GM06990 (cell line): ENCODE measurements at regions not wholly inside any gene's neighbourhood (a gene's known extent, or its start where the extent isn't known, plus 50 kb on each side); places are given as distances from the start of the nearest gene placed in this dataset.

Experiments used
- DNase-seq: peaks from one replicate; pipeline ENCODE4 v3.0.0-alpha.2; 2011; ENCODE audit not compliant: insufficient read length; ENCODE audit errors: extremely low read depth
- H3K27me3 ChIP-seq: replicated peaks from 2 replicates; pipeline ENCODE4 v1.6.0; 2011; ENCODE audit warnings: low read length; ENCODE audit not compliant: control insufficient read depth, insufficient read depth
- H3K36me3 ChIP-seq: 2 replicates; pipeline ENCODE4 v1.5.1; 2011; ENCODE audit warnings: low read length; ENCODE audit not compliant: control insufficient read depth, insufficient read depth
- H3K4me3 ChIP-seq: replicated peaks from 2 replicates; pipeline ENCODE4 v1.5.1; 2011; ENCODE audit warnings: low read depth, mild to moderate bottlenecking, control low read depth, low read length
- CTCF ChIP-seq: IDR thresholded peaks from 2 replicates; pipeline ENCODE4 v1.5.1; 2011; ENCODE audit warnings: low read length, control low read depth, mild to moderate bottlenecking, inconsistent platforms; ENCODE audit not compliant: insufficient read depth, poor library complexity, severe bottlenecking

- Histone ChIP-seq H3K27me3 (no peaks in the 10 kb centered on the region), H3K36me3 (no peaks in the 10 kb centered on the region), H3K4me3 (no peak overlapping the region)
- DNase-seq, result no peak
- no peak for TF ChIP-seq CTCF
These were observed 283.3 kb downstream of the DUSP10 start for GRCh38 chr1:221458447-221459156.

GRCh38 chr1:221459558-221459957 lies 282.3 kb downstream of the DUSP10 start:
- Histone ChIP-seq H3K4me3 (no peak overlapping the region), H3K36me3 (no peaks in the 10 kb centered on the region), H3K27me3 (no peaks in the 10 kb centered on the region)
- no peak for TF ChIP-seq CTCF
- no peak for DNase-seq

GRCh38 chr1:221462345-221462744 lies 279.5 kb downstream of the DUSP10 start:
- H3K27me3 ChIP-seq, result no peaks in the 10 kb centered on the region; the same call in 1 of the 2 replicates
- DNase-seq, result no peak
- H3K4me3 ChIP-seq, result no peak overlapping the region
- no peaks in the 10 kb centered on the region for H3K36me3 ChIP-seq
- no peak for TF ChIP-seq CTCF

- no peak for DNase-seq
- Histone ChIP-seq H3K4me3 (no peak overlapping the region), H3K27me3 (no peaks in the 10 kb centered on the region; the same call in 1 of the 2 replicates), H3K36me3 (no peaks in the 10 kb centered on the region)
- TF ChIP-seq CTCF, result no peak
These were observed 273.3 kb downstream of the DUSP10 start for GRCh38 chr1:221468546-221468945.

GRCh38 chr1:221469476-221469875 lies 272.4 kb downstream of the DUSP10 start:
- no peaks in the 10 kb centered on the region for H3K36me3 ChIP-seq
- no peaks in the 10 kb centered on the region; the same call in 1 of the 2 replicates for H3K27me3 ChIP-seq
- no peak for TF ChIP-seq CTCF
- no peak for DNase-seq
- H3K4me3 ChIP-seq, result no peak overlapping the region

GRCh38 chr1:221470000-221470698 lies 271.7 kb downstream of the DUSP10 start:
- no peak for DNase-seq
- Histone ChIP-seq H3K4me3 (no peak overlapping the region), H3K27me3 (no peaks in the 10 kb centered on the region; the same call in 1 of the 2 replicates), H3K36me3 (no peaks in the 10 kb centered on the region)
- no peak for TF ChIP-seq CTCF
